ENCODE measurements at regions not wholly inside any gene's neighbourhood (a gene's known extent, or its start where the extent isn't known, plus 50 kb on each side); places are given as distances from the start of the nearest gene placed in this dataset.
"Not testable (repeated sequence)": the region's sequence is repeated elsewhere in the genome, so short reads cannot be mapped to it uniquely, and the experiment has no call there.

DNA sequence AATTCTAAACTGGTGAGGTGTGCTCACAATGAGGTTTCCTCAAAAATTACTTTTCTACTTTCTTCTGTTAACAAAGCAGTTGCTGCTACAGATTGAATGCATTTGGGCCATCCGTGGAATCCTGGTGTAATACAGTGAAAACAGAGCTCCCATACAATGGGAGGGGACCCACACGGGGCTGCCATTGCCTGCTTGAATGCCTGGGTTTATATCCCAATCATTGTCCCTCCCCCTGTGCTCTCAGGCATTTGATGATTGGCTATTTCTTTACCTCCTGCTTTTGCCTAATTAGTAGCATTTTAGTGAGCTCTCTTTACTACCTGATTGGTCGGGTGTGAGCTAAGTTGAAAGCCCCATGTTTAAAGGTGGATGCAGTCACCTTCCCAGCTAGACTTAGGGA lies 52.9 kb upstream of the CSF1 start:
- not testable (repeated sequence) for H3K27me3 ChIP-seq (ENCODE audit: insufficient read depth, low read depth, low read length); H3K4me3 ChIP-seq (ENCODE audit: low read length); H3K27ac ChIP-seq (ENCODE audit: low read length); H3K9ac ChIP-seq (ENCODE audit: low read length); H3K36me3 ChIP-seq (ENCODE audit: insufficient read depth, low read length); H3K9me2 ChIP-seq (ENCODE audit: insufficient read depth, low read length); H3F3A ChIP-seq (ENCODE audit: insufficient read depth, low read length, poor library complexity, severe bottlenecking); H2AFZ ChIP-seq (ENCODE audit: low read depth, low read length); H4K20me1 ChIP-seq (ENCODE audit: insufficient read depth); H3K4me2 ChIP-seq (ENCODE audit: low read length); H3K79me2 ChIP-seq (replicated peaks; ENCODE audit: insufficient read depth, low read length); H3K9me3 ChIP-seq (ENCODE audit: low read length)

DNA sequence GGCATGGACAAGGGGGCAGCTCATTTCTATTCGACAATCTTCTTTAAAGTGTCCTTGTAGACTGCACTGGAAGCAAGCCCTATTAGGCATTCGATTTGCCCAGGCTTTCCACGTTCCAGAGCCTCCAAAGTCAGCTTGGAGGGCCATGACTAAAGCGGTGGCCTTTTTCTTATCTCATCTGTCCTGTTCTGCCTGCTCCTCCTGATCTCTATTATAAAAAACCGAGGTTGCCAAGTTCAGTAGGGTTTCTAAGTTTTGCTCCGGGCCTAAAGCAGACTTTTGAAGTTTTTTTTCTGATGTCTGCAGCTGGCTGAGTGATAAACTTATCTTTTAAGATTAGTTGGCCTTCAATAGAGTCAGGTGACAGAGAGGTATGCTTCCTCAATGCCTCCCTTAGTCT lies 54.7 kb upstream of the CSF1 start:
- not testable (repeated sequence) for H3F3A ChIP-seq (ENCODE audit: insufficient read depth, low read length, poor library complexity, severe bottlenecking); H3K4me2 ChIP-seq (ENCODE audit: low read length); H3K79me2 ChIP-seq (replicated peaks; ENCODE audit: insufficient read depth, low read length); H3K27ac ChIP-seq (ENCODE audit: low read length); H2AFZ ChIP-seq (ENCODE audit: low read depth, low read length); H4K20me1 ChIP-seq (ENCODE audit: insufficient read depth); H3K27me3 ChIP-seq (ENCODE audit: insufficient read depth, low read depth, low read length); H3K9me3 ChIP-seq (ENCODE audit: low read length); H3K9me2 ChIP-seq (ENCODE audit: insufficient read depth, low read length); H3K9ac ChIP-seq (ENCODE audit: low read length); H3K36me3 ChIP-seq (ENCODE audit: insufficient read depth, low read length); H3K4me3 ChIP-seq (ENCODE audit: low read length)

DNA sequence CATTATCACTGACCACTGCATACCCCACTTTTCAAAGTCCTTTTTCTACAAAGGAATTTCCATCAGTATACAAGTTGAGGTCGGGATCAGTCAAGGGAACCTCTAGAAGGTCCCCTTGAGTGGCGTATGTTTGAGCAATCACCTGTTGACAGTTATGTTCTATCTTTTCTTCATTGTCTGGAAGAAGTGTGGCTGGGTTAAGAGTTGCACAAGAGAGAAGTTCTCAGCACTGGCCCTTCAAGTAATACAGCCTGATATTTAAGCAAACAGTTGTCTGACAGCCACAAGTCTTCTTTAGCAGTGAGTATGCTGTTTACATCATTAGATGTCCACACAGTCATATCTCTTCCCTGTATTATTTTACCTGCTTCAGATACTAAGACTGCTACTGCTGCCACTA lies 56.7 kb upstream of the CSF1 start:
- not testable (repeated sequence) for H3K27ac ChIP-seq (ENCODE audit: low read length); H3K36me3 ChIP-seq (ENCODE audit: insufficient read depth, low read length); H3K9ac ChIP-seq (ENCODE audit: low read length); H3K79me2 ChIP-seq (replicated peaks; ENCODE audit: insufficient read depth, low read length); H3K27me3 ChIP-seq (ENCODE audit: insufficient read depth, low read depth, low read length); H3K9me2 ChIP-seq (ENCODE audit: insufficient read depth, low read length); H3K4me3 ChIP-seq (ENCODE audit: low read length); H2AFZ ChIP-seq (ENCODE audit: low read depth, low read length); H3K9me3 ChIP-seq (ENCODE audit: low read length); H3F3A ChIP-seq (ENCODE audit: insufficient read depth, low read length, poor library complexity, severe bottlenecking); H4K20me1 ChIP-seq (ENCODE audit: insufficient read depth); H3K4me2 ChIP-seq (ENCODE audit: low read length)

DNA sequence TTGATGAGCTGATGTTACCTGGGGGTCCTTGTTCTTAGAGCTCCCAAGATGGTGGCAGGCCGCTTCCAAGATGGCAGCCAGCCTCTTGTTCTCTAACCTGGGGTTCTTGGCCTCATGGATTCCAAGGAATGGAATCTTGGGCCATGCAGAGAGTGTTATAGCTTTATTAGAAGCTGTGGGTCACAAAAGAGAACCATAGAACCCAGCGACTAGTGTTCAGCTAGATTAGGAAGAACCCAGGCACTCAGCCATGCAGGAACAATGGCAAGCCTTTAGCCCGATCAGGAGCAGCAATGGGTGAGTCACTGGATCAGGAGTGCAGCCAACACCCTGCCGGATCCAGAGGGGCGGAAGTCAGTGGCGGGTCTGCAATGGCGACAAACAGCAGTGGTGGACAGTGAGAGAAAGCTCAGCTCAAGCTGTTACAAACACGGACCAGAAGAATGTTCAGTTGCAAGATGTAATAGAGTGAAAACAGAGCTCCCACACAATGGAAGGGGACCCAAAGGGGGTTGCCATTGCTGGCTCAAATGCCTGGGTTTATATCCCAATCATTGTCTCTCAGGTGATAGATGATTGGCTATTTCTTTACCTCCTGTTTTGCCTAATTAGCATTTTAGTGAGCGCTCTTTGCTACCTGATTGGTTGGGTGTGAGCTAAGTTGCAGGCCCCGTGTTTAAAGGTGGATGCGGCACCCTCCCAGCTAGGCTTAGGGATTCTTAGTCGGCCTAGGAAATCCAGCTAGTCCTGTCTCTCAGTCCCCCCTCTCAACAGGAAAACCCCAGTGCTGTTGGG lies 58.2 kb upstream of the CSF1 start:
- H3K79me2 ChIP-seq (replicated peaks; ENCODE audit: insufficient read depth, low read length); H3K9me3 ChIP-seq (ENCODE audit: low read length); H3F3A ChIP-seq (ENCODE audit: insufficient read depth, low read length, poor library complexity, severe bottlenecking); H3K4me3 ChIP-seq (ENCODE audit: low read length); H3K4me2 ChIP-seq (ENCODE audit: low read length); H3K27me3 ChIP-seq (ENCODE audit: insufficient read depth, low read depth, low read length); H4K20me1 ChIP-seq (ENCODE audit: insufficient read depth); H3K9me2 ChIP-seq (ENCODE audit: insufficient read depth, low read length); H3K27ac ChIP-seq (ENCODE audit: low read length); H3K9ac ChIP-seq (ENCODE audit: low read length); H2AFZ ChIP-seq (ENCODE audit: low read depth, low read length); H3K36me3 ChIP-seq (ENCODE audit: insufficient read depth, low read length): not testable (repeated sequence)

DNA sequence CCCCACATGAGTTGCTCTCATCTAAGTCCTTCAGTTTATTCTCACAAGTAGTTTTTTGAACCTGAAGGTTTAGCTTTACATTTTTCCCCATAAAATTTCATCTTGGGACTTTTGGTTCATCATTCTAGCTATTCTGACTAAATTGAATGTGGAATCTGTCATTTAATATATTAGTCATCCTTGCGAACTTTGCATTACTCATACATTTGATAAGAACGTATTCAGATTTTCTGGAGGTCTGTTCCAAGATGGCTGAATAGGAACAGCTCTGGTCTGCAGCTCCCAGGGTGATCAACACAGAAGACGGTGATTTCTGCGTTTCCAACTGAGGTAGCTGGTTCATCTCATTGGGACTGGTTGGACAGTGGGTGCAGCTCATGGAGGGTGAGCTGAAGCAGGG lies 59.8 kb upstream of the CSF1 start:
- Histone ChIP-seq H3K9ac (ENCODE audit: low read length) (no peak overlapping the region), H3K4me2 (ENCODE audit: low read length) (no peak overlapping the region), H3K9me2 (ENCODE audit: insufficient read depth, low read length) (no peaks in the 10 kb centered on the region), H3K9me3 (ENCODE audit: low read length) (no peaks in the 10 kb centered on the region), H3K79me2 (replicated peaks; ENCODE audit: insufficient read depth, low read length) (no peaks in the 10 kb centered on the region), H3F3A (ENCODE audit: insufficient read depth, low read length, poor library complexity, severe bottlenecking) (no peaks in the 10 kb centered on the region), H4K20me1 (ENCODE audit: insufficient read depth) (no peaks in the 10 kb centered on the region), H3K4me3 (ENCODE audit: low read length) (no peak overlapping the region), H3K27me3 (ENCODE audit: insufficient read depth, low read depth, low read length) (no peaks in the 10 kb centered on the region), H3K36me3 (ENCODE audit: insufficient read depth, low read length) (no peaks in the 10 kb centered on the region), H3K27ac (ENCODE audit: low read length) (no peak overlapping the region), H2AFZ (ENCODE audit: low read depth, low read length) (no peak overlapping the region)
- TF ChIP-seq, protein P1, sequence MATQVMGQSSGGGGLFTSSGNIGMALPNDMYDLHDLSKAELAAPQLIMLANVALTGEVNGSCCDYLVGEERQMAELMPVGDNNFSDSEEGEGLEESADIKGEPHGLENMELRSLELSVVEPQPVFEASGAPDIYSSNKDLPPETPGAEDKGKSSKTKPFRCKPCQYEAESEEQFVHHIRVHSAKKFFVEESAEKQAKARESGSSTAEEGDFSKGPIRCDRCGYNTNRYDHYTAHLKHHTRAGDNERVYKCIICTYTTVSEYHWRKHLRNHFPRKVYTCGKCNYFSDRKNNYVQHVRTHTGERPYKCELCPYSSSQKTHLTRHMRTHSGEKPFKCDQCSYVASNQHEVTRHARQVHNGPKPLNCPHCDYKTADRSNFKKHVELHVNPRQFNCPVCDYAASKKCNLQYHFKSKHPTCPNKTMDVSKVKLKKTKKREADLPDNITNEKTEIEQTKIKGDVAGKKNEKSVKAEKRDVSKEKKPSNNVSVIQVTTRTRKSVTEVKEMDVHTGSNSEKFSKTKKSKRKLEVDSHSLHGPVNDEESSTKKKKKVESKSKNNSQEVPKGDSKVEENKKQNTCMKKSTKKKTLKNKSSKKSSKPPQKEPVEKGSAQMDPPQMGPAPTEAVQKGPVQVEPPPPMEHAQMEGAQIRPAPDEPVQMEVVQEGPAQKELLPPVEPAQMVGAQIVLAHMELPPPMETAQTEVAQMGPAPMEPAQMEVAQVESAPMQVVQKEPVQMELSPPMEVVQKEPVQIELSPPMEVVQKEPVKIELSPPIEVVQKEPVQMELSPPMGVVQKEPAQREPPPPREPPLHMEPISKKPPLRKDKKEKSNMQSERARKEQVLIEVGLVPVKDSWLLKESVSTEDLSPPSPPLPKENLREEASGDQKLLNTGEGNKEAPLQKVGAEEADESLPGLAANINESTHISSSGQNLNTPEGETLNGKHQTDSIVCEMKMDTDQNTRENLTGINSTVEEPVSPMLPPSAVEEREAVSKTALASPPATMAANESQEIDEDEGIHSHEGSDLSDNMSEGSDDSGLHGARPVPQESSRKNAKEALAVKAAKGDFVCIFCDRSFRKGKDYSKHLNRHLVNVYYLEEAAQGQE (IDR thresholded peaks at IDR 0.05; ENCODE audit: borderline replicate concordance) = no peak
- TF ChIP-seq POLR2AphosphoS5 (IDR thresholded peaks at IDR 0.05) (no peak), MXI1 (conservative IDR thresholded peaks at IDR 0.05; ENCODE audit: poor library complexity, severe bottlenecking) (no peak), EP300 (conservative IDR thresholded peaks at IDR 0.05; ENCODE audit: poor library complexity, severe bottlenecking) (no peak), RAD21 (conservative IDR thresholded peaks at IDR 0.05) (no peak), TAF1 (IDR thresholded peaks at IDR 0.05; ENCODE audit: low read depth) (no peak), EZH2 (IDR thresholded peaks at IDR 0.05; ENCODE audit: borderline replicate concordance, insufficient read depth, low read length, poor library complexity, severe bottlenecking) (no peak), SMC3 (conservative IDR thresholded peaks at IDR 0.05; ENCODE audit: poor library complexity) (no peak)
- TF ChIP-seq, protein P2, sequence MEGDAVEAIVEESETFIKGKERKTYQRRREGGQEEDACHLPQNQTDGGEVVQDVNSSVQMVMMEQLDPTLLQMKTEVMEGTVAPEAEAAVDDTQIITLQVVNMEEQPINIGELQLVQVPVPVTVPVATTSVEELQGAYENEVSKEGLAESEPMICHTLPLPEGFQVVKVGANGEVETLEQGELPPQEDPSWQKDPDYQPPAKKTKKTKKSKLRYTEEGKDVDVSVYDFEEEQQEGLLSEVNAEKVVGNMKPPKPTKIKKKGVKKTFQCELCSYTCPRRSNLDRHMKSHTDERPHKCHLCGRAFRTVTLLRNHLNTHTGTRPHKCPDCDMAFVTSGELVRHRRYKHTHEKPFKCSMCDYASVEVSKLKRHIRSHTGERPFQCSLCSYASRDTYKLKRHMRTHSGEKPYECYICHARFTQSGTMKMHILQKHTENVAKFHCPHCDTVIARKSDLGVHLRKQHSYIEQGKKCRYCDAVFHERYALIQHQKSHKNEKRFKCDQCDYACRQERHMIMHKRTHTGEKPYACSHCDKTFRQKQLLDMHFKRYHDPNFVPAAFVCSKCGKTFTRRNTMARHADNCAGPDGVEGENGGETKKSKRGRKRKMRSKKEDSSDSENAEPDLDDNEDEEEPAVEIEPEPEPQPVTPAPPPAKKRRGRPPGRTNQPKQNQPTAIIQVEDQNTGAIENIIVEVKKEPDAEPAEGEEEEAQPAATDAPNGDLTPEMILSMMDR (IDR thresholded peaks at IDR 0.05; ENCODE audit: poor library complexity, severe bottlenecking) = no peak

Measured in neural cell (in vitro differentiated cells).